B cell (primary cell): ENCODE measurements at regions not wholly inside any gene's neighbourhood (a gene's known extent, or its start where the extent isn't known, plus 50 kb on each side); places are given as distances from the start of the nearest gene placed in this dataset.

Experiments used
- ATAC-seq: fragments of 200-7000 bp; cut with Tn5 transposase; one replicate; pipeline ENCODE4 v1.10.0; 2021; ENCODE audit warnings: low read depth, mild to moderate bottlenecking, moderate number of reproducible peaks, moderate library complexity
- CTCF ChIA-PET: fragments of 350-600 bp; sonication (Branson Sonifier 250); formaldehyde crosslinking; loops from one replicate; lab custom pipeline; 2021; ENCODE audit warnings: antibody characterized with exemption, inconsistent platforms; lab: Charles Lee
- POLR2A ChIA-PET: fragments of 350-600 bp; sonication (Branson Sonifier 250); formaldehyde crosslinking; loops from one replicate; lab custom pipeline; 2021; ENCODE audit warnings: antibody characterized with exemption; lab: Charles Lee
- DNase-seq: peaks from one replicate; pipeline ENCODE4 v3.0.0; 2013
- H2AFZ ChIP-seq: 2 replicates; pipeline ENCODE4 v1.6.1; 2012; ENCODE audit warnings: mild to moderate bottlenecking, low read depth, low read length; ENCODE audit not compliant: insufficient read depth, poor library complexity, severe bottlenecking
- H3K27ac ChIP-seq, 2 donors: 1 replicate in 1 of 2; 2 replicates in 1 of 2; pipeline ENCODE4 v1.5.1; 2012 to 2013; ENCODE audit warnings: low read length in 2 of 2, mild to moderate bottlenecking in 2 of 2, moderate library complexity in 1 of 2
- H3K27me3 ChIP-seq, 4 experiments: fragments of 200-600 bp in 1 of 4; sonication (generic) in 1 of 4; replicated peaks in 1 of 4; 1 replicate in 2 of 4; 2 replicates in 2 of 4; pipeline versions ENCODE4 v1.6.1 to v1.7.0; 2013 to 2016; ENCODE audit warnings: low read length in 3 of 4, mild to moderate bottlenecking in 2 of 4, mixed read lengths in 1 of 4, moderate library complexity in 1 of 4; ENCODE audit not compliant: insufficient read depth in 4 of 4, control insufficient read depth in 3 of 4; ENCODE audit errors: control extremely low read depth in 1 of 4
- H3K36me3 ChIP-seq, 2 experiments: replicated peaks in 1 of 2; 1 replicate in 1 of 2; 2 replicates in 1 of 2; pipeline versions ENCODE4 v1.6.1 to v1.7.1; 2013; ENCODE audit warnings: low read length in 1 of 2; ENCODE audit not compliant: insufficient read depth in 2 of 2, control insufficient read depth in 1 of 2; ENCODE audit errors: control extremely low read depth in 1 of 2, extremely low read depth in 1 of 2
- H3K4me1 ChIP-seq, 2 donors: fragments of 200-600 bp in 1 of 2; sonication (generic) in 1 of 2; 1 replicate in 1 of 2; 2 replicates in 1 of 2; pipeline versions ENCODE4 v1.5.1 to v1.6.1; 2013 to 2017; ENCODE audit warnings: low read length in 2 of 2; ENCODE audit not compliant: control insufficient read depth in 2 of 2, insufficient read depth in 2 of 2
- H3K4me2 ChIP-seq: replicated peaks from 2 replicates; pipeline ENCODE3; 2012; ENCODE audit warnings: mild to moderate bottlenecking, low read depth, low read length; ENCODE audit not compliant: poor library complexity, severe bottlenecking
- H3K4me3 ChIP-seq, 5 experiments: fragments of 200-600 bp in 1 of 5; sonication (generic) in 1 of 5; 1 replicate in 3 of 5; 2 replicates in 2 of 5; pipeline versions ENCODE4 v1.5.1 to v1.7.0; 2011 to 2016; ENCODE audit warnings: low read length in 4 of 5, mild to moderate bottlenecking in 4 of 5, low read depth in 2 of 5, control low read depth in 1 of 5, moderate library complexity in 1 of 5; ENCODE audit not compliant: insufficient read depth in 1 of 5; ENCODE audit errors: control extremely low read depth in 1 of 5, extremely low read depth in 1 of 5
- H3K79me2 ChIP-seq: fragments of 200-600 bp; sonication (generic); one replicate; pipeline ENCODE4 v1.6.0; 2016; ENCODE audit warnings: low read length; ENCODE audit not compliant: control insufficient read depth, insufficient read depth
- H3K9ac ChIP-seq: fragments of 200-600 bp; sonication (generic); 2 replicates; pipeline ENCODE4 v1.6.1; 2017; ENCODE audit warnings: mild to moderate bottlenecking, low read length, moderate library complexity
- H3K9me3 ChIP-seq, 3 donors: one replicate each; pipeline versions ENCODE4 v1.6.1 to v1.7.1; 2013; ENCODE audit warnings: low read length in 2 of 3; ENCODE audit not compliant: control insufficient read depth in 2 of 3, insufficient read depth in 1 of 3; ENCODE audit errors: control extremely low read depth in 1 of 3
- H4K20me1 ChIP-seq: 2 replicates; pipeline ENCODE4 v1.6.0; 2012; ENCODE audit warnings: mild to moderate bottlenecking, low read length; ENCODE audit not compliant: insufficient read depth, control insufficient read depth, poor library complexity, severe bottlenecking
- H3K27ac Mint-ChIP-seq: one replicate; pipeline ENCODE4 v1.8.0; 2021; ENCODE audit warnings: mixed read lengths
- H3K27me3 Mint-ChIP-seq: one replicate; pipeline ENCODE4 v1.8.0; 2021; ENCODE audit warnings: mixed read lengths
- H3K4me1 Mint-ChIP-seq: one replicate; pipeline ENCODE4 v1.8.0; 2021; ENCODE audit warnings: mixed read lengths
- H3K4me3 Mint-ChIP-seq: one replicate; pipeline ENCODE4 v1.8.0; 2021; ENCODE audit warnings: mixed read lengths
- H3K9me3 Mint-ChIP-seq: one replicate; pipeline ENCODE4 v1.8.0; 2022; ENCODE audit warnings: mixed read lengths; ENCODE audit not compliant: insufficient read depth
- CTCF ChIP-seq: fragments of 200-600 bp; IDR thresholded peaks from one replicate; pipeline ENCODE4 v1.8.0; 2022; ENCODE audit warnings: antibody characterized with exemption, mild to moderate bottlenecking
- EZH2 ChIP-seq: IDR thresholded peaks from 2 replicates; pipeline ENCODE4 v1.6.1; 2012; ENCODE audit warnings: borderline replicate concordance, low read depth, mild to moderate bottlenecking, moderate library complexity, low read length; ENCODE audit not compliant: insufficient read depth, poor library complexity, severe bottlenecking
- WGBS: methylation state at CpG from one replicate; pipeline ENCODE4 v1.1.5; 2013; ENCODE audit warnings: missing lambda C conversion rate; ENCODE audit not compliant: insufficient coverage; 5-methylcytosine and 5-hydroxymethylcytosine counted together
- intact Hi-C: fragments of 100-400 bp; cut with micrococcal nuclease; formaldehyde crosslinking; loops from one replicate; pipeline ENCODE4 v1.10.0; 2022

- no peak for DNase-seq
- no peak overlapping the region for H2AFZ ChIP-seq
- Mint-ChIP-seq H3K4me1 (peaks cover 3% of the 10 kb centered on the region), H3K27me3 (peaks cover 42% of the 10 kb centered on the region), H3K9me3 (no peaks in the 10 kb centered on the region), H3K27ac (no peak overlapping the region), H3K4me3 (no peak overlapping the region)
- H3K4me3 ChIP-seq, result no peak overlapping the region
- no peak overlapping the region for H3K9ac ChIP-seq
- peaks cover 9 to 12% of the 10 kb centered on the region in 2 donors for H3K4me1 ChIP-seq
- H3K27me3 ChIP-seq, result peaks cover 0 to 17% (median 6%) of the 10 kb centered on the region in 4 experiments
- WGBS, result 92% methylated on average over 8 of the region's 8 CpGs
- no peak for ATAC-seq
- ChIA-PET CTCF (no interaction called here), POLR2A (no interaction called here)
- no peaks in the 10 kb centered on the region for H3K36me3 ChIP-seq
- no peak overlapping the region for H3K27ac ChIP-seq
- no peaks in the 10 kb centered on the region for H3K9me3 ChIP-seq
- H3K4me2 ChIP-seq, result no peak overlapping the region
- H3K79me2 ChIP-seq, result no peaks in the 10 kb centered on the region
- H4K20me1 ChIP-seq, result no peaks in the 10 kb centered on the region
- intact Hi-C loops, result no loop called here
- no peak for TF ChIP-seq EZH2
- no peak for TF ChIP-seq CTCF
These were observed 71.2 kb downstream of the DIO3 start for GRCh38 chr14:101632520-101632919.

DNA sequence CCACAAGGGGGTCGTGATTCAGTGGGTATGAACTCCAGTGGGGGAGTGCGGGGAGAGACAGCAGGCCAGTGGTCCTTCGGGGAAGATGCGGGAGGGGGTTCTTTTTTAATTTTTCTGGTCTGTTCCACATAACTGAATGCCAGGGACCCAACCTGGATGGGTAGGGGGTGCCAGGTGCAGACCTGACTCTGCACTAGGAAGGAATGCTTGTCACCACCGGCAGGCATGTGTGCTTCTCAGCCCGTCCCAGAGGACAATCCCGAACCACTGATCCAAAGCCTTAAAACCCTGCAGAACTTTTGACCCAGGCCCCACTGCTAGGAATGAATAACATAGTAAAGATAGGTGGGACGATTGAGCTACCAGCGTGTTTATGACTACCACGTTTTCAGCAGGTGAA, 72.0 kb downstream of the DIO3 start:
- no peak overlapping the region for H3K9ac ChIP-seq
- DNase-seq (no peak), ATAC-seq (no peak)
- no peak overlapping the region for H3K4me2 ChIP-seq
- no peaks in the 10 kb centered on the region for H3K79me2 ChIP-seq
- Mint-ChIP-seq H3K4me3 (no peak overlapping the region), H3K27ac (no peak overlapping the region), H3K4me1 (peaks cover 1% of the 10 kb centered on the region), H3K9me3 (no peaks in the 10 kb centered on the region), H3K27me3 (peaks cover 40% of the 10 kb centered on the region)
- no peaks in the 10 kb centered on the region for H3K36me3 ChIP-seq
- WGBS, result 88% methylated on average over 5 of the region's 10 CpGs
- H2AFZ ChIP-seq, result no peak overlapping the region
- POLR2A ChIA-PET, result no interaction called here
- peaks cover 0 to 11% (median 5%) of the 10 kb centered on the region in 4 experiments for H3K27me3 ChIP-seq
- no peaks in the 10 kb centered on the region for H3K9me3 ChIP-seq
- TF ChIP-seq EZH2 (no peak), CTCF (no peak)
- H4K20me1 ChIP-seq, result no peaks in the 10 kb centered on the region
- CTCF ChIA-PET, result no interaction called here
- H3K27ac ChIP-seq, result no peak overlapping the region
- peaks cover 5 to 7% of the 10 kb centered on the region in 2 donors for H3K4me1 ChIP-seq
- intact Hi-C loops, result no loop called here
- H3K4me3 ChIP-seq, result no peak overlapping the region
